ENCODE measurements at regions not wholly inside any gene's neighbourhood (a gene's known extent, or its start where the extent isn't known, plus 50 kb on each side); places are given as distances from the start of the nearest gene placed in this dataset.

DNA sequence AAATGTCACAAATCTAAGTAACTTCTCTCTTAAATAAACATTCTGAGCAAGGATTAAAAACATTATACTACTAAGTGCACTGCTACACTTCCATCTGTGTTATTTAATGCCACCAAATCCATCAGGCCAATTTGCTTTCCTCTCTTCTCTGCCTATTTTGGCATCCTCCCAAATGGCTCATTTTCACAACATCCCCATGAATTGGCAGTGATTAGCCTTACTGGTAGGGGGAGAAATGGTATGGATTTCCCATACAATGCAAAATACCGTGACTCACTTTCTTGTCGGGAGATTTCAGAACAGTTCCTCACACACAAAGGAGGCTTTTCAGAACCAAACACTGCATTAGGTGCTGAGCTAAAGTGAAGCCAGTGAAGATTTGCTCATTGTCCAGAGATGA is 195.7 kb downstream of the MIS18A start:
- peaks cover 15% of the 10 kb centered on the region for H3K27me3 Mint-ChIP-seq
- intact Hi-C loops (cut with micrococcal nuclease), result no loop called here
- H3K27ac Mint-ChIP-seq, result no peak overlapping the region
- H3K4me1 Mint-ChIP-seq, result no peaks in the 10 kb centered on the region
- ATAC-seq (ENCODE audit: low read depth) (no peak), DNase-seq (no peak)
- no peaks in the 10 kb centered on the region for H3K27me3 ChIP-seq (replicated peaks in 1 of 4; ENCODE audit: control extremely low read depth in 1 of 4, control insufficient read depth in 3 of 4, insufficient read depth in 4 of 4, low read length in 3 of 4)
- WGBS (ENCODE audit: insufficient coverage), result no CpG with 5 or more reads among the region's 2 CpGs
- no peak overlapping the region for H2AFZ ChIP-seq (ENCODE audit: insufficient read depth, low read depth, low read length, poor library complexity, severe bottlenecking)
- ChIA-PET POLR2A (no interaction called here), CTCF (no interaction called here)
- H3K4me3 Mint-ChIP-seq, result no peak overlapping the region
- TF ChIP-seq EZH2 (IDR thresholded peaks at IDR 0.05; ENCODE audit: borderline replicate concordance, insufficient read depth, low read depth, low read length, poor library complexity, severe bottlenecking), result no peak
- TF ChIP-seq, protein P1, sequence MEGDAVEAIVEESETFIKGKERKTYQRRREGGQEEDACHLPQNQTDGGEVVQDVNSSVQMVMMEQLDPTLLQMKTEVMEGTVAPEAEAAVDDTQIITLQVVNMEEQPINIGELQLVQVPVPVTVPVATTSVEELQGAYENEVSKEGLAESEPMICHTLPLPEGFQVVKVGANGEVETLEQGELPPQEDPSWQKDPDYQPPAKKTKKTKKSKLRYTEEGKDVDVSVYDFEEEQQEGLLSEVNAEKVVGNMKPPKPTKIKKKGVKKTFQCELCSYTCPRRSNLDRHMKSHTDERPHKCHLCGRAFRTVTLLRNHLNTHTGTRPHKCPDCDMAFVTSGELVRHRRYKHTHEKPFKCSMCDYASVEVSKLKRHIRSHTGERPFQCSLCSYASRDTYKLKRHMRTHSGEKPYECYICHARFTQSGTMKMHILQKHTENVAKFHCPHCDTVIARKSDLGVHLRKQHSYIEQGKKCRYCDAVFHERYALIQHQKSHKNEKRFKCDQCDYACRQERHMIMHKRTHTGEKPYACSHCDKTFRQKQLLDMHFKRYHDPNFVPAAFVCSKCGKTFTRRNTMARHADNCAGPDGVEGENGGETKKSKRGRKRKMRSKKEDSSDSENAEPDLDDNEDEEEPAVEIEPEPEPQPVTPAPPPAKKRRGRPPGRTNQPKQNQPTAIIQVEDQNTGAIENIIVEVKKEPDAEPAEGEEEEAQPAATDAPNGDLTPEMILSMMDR (IDR thresholded peaks at IDR 0.05), result no peak
- H3K79me2 ChIP-seq (ENCODE audit: control insufficient read depth, insufficient read depth, low read length), result no peaks in the 10 kb centered on the region
- H3K4me2 ChIP-seq (replicated peaks; ENCODE audit: low read depth, low read length, poor library complexity, severe bottlenecking), result no peak overlapping the region
- no peaks in the 10 kb centered on the region for H4K20me1 ChIP-seq (ENCODE audit: control insufficient read depth, insufficient read depth, low read length, poor library complexity, severe bottlenecking)
- no peaks in the 10 kb centered on the region for H3K36me3 ChIP-seq (replicated peaks in 1 of 2; ENCODE audit: control extremely low read depth in 1 of 2, control insufficient read depth in 1 of 2, extremely low read depth in 1 of 2, insufficient read depth in 2 of 2, low read length in 1 of 2)
- H3K4me1 ChIP-seq (ENCODE audit: control insufficient read depth in 2 of 2, insufficient read depth in 2 of 2, low read length in 2 of 2), result no peaks in the 10 kb centered on the region
- H3K9me3 ChIP-seq (ENCODE audit: control extremely low read depth in 1 of 3, control insufficient read depth in 2 of 3, insufficient read depth in 1 of 3, low read length in 2 of 3), result no peaks in the 10 kb centered on the region
- H3K9me3 Mint-ChIP-seq (ENCODE audit: insufficient read depth), result no peaks in the 10 kb centered on the region
- H3K4me3 ChIP-seq (ENCODE audit: control extremely low read depth in 1 of 5, extremely low read depth in 1 of 5, insufficient read depth in 1 of 5, low read depth in 2 of 5, low read length in 4 of 5), result no peak overlapping the region
- no peak overlapping the region for H3K27ac ChIP-seq (ENCODE audit: low read length in 2 of 2)
- H3K9ac ChIP-seq (ENCODE audit: low read length), result no peak overlapping the region

DNA sequence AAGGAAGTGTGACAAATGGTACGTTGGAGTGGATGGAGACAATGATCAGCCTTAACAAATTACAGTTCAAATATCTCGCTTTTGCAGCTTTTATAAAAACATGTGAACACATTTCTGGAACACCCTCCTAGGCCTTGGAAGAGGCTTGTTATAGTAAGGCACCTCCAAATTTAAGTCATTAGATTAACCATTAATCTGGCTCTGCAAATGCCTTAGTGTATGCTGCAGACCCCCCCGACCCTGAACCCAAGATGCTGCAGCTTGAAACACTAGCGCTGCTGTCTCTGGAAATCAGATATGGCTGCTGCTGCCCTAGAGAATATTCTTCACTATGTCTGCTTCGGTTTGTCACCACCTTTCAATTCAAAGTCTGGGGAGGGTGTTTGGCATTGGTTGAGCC is 196.4 kb downstream of the MIS18A start:
- CTCF ChIA-PET, result no interaction called here
- intact Hi-C loops (cut with micrococcal nuclease), result no loop called here
- DNase-seq, result no peak

More for the DNA sequence above, 196.4 kb downstream of the MIS18A start:
- Histone ChIP-seq H3K36me3 (replicated peaks in 1 of 2; ENCODE audit: control extremely low read depth in 1 of 2, control insufficient read depth in 1 of 2, extremely low read depth in 1 of 2, insufficient read depth in 2 of 2, low read length in 1 of 2) (no peaks in the 10 kb centered on the region), H3K27ac (ENCODE audit: low read length in 2 of 2) (no peak overlapping the region), H3K27me3 (replicated peaks in 1 of 4; ENCODE audit: control extremely low read depth in 1 of 4, control insufficient read depth in 3 of 4, insufficient read depth in 4 of 4, low read length in 3 of 4) (no peaks in the 10 kb centered on the region), H2AFZ (ENCODE audit: insufficient read depth, low read depth, low read length, poor library complexity, severe bottlenecking) (no peak overlapping the region), H3K4me1 (ENCODE audit: control insufficient read depth in 2 of 2, insufficient read depth in 2 of 2, low read length in 2 of 2) (no peaks in the 10 kb centered on the region), H3K79me2 (ENCODE audit: control insufficient read depth, insufficient read depth, low read length) (no peaks in the 10 kb centered on the region), H3K9ac (ENCODE audit: low read length) (no peak overlapping the region), H3K4me2 (replicated peaks; ENCODE audit: low read depth, low read length, poor library complexity, severe bottlenecking) (no peak overlapping the region), H3K9me3 (ENCODE audit: control extremely low read depth in 1 of 3, control insufficient read depth in 2 of 3, insufficient read depth in 1 of 3, low read length in 2 of 3) (no peaks in the 10 kb centered on the region), H3K4me3 (ENCODE audit: control extremely low read depth in 1 of 5, extremely low read depth in 1 of 5, insufficient read depth in 1 of 5, low read depth in 2 of 5, low read length in 4 of 5) (no peak overlapping the region), H4K20me1 (ENCODE audit: control insufficient read depth, insufficient read depth, low read length, poor library complexity, severe bottlenecking) (no peaks in the 10 kb centered on the region)
- Mint-ChIP-seq H3K4me3 (no peak overlapping the region), H3K27me3 (peaks cover 15% of the 10 kb centered on the region), H3K9me3 (ENCODE audit: insufficient read depth) (no peaks in the 10 kb centered on the region), H3K4me1 (no peaks in the 10 kb centered on the region), H3K27ac (no peak overlapping the region)
- no peak for ATAC-seq (ENCODE audit: low read depth)
- 90% methylated on average over 3 of the region's 5 CpGs for WGBS (ENCODE audit: insufficient coverage)
- POLR2A ChIA-PET, result no interaction called here
- TF ChIP-seq, protein P1 (IDR thresholded peaks at IDR 0.05), result no peak
- TF ChIP-seq EZH2 (IDR thresholded peaks at IDR 0.05; ENCODE audit: borderline replicate concordance, insufficient read depth, low read depth, low read length, poor library complexity, severe bottlenecking), result no peak
